GM19452 (cell line): ENCODE measurements at regions not wholly inside any gene's neighbourhood (a gene's known extent, or its start where the extent isn't known, plus 50 kb on each side); places are given as distances from the start of the nearest gene placed in this dataset.
"Not testable (repeated sequence)": the region's sequence is repeated elsewhere in the genome, so short reads cannot be mapped to it uniquely, and the experiment has no call there.

Experiments
- ATAC-seq: cut with Tn5 transposase; IDR thresholded peaks from one replicate; pipeline ENCODE4 v1.9.1; 2021; ENCODE audit not compliant: unreplicated experiment

DNA sequence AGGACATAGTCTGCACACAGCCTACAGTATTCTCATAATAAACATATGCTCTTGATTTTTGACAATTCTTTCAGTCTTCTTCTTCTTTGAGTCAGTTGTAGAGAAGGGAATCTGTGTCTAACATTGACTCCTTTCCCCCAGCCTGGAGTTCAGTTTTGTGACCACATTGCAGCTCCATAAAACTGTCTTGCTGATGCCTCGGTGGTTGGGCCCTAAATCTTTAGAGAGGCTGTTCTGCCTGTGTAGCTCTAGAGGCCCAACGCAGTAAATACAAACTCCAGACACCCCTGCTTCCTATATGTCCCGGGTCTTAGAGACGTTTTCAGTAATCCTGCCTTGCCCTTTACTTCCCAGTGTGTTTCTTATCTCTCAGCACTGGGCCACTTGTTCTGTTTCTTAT, 639.5 kb upstream of the AADAT start:
- ATAC-seq = no peak

DNA sequence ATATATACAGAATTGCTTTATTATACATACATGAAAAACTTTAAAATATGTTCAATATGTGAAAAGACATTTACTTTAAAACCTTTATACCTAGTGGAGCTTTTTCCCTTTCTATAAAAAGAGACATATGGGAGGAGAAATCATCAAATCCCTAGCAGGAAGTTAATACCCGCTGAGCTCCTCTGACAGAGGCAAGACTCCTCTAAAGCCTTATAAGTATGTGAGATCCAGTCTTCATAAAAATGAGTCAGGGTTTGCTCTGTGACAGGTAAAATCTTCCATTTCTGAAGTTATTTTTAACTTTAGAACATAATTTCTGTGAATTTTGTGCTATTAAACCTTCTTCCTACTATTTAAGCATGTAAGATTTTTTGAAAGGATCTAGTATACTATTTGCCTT, 634.4 kb upstream of the AADAT start:
- no peak for ATAC-seq

DNA sequence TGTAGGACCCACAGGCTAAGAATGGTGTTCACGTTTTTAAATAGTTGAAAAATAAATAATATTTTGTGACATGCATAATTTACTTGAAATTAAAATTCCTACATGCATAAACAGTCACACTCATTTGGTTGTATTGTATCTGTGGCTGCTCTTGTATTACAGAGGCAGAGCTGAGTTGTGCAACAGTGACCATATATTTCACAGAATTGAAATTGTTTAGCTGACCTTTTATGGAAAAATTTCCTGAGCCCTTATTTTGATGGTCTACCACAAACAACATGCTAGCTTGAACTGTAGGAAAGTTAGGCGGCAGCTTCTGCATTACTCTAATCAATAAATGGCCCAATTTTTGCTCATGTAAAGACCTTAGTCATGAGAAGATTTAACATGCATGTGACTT, 633.4 kb upstream of the AADAT start:
- ATAC-seq = no peak

DNA sequence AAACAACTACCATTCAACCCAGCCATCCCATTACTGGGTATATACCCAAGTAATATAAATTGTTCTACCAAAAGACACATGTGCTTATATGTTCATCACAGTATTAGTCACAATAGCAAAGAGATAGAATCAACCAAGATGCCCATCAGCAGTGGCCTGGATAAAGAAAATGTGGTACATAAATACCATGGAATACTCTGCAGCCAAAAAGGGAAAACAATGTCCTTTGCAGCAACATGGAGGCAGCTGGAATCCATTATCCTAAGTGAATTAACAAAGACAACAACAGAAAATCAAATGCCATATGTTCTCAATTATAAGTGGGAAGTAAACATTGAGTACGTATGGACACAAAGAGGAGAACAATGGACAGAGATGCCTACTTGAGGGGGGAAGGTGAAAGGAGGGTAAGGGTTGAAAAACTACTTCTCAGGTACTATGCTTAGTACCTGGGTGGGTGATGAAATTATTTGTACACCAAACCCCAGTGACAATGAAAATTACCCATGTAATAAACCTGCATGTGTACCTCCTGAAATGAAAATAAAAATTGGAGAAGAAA, 632.1 kb upstream of the AADAT start:
- ATAC-seq = no peak

DNA sequence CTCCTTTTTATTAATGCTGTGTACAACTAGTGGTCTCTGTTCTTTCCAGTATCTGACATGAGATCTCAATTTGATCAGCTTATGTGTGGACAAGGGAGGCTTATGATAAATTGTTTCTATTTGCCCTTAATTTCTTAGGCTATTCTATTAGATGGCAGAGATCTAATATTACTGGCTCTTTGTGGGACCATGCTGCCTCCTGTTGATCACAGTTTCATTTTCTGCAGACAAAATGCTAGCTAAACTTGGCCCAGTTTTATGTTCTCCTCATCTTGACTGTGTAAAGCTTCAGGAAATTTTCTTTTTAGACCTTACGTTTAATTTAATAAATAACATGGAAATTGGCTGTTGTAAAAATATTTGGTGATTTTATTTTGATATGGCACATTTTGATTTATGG, 627.1 kb upstream of the AADAT start:
- no peak for ATAC-seq

DNA sequence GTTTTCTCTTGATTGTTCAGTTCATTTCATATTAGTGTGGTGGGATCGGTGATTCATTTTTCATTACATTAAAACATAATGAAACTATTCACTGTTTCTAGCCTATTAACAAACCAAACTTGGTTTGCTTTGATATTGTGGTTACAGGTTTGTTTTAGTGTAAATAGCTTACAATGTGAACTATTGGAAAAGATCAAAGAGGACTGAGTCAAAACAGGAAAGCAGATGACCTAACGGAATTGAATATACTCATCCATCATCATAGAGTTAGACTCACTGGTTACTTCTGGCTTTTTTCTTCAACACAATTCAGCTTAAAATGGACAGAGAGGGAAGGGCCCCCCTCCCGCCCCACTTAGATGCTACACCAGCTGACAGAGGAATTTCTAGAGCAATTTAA, 616.2 kb upstream of the AADAT start:
- ATAC-seq = no peak

DNA sequence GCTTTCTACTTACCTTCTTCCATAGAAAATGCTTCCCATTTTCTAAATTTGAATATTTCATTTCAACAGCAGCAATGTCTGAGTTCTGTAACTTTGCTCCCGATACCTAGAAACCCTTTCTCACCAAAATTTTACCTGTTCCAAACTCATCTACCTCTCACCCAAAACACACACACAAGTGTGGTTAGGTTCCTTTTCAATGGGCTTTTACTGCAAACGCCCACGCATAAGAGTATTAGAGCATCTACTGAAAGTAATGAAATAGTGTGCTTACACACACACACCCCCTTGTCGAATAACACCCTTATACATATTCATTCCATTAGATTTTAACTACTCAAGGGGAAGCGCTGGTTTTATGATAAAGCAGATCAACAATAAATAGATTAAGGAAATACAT, 610.3 kb upstream of the AADAT start:
- no peak for ATAC-seq

DNA sequence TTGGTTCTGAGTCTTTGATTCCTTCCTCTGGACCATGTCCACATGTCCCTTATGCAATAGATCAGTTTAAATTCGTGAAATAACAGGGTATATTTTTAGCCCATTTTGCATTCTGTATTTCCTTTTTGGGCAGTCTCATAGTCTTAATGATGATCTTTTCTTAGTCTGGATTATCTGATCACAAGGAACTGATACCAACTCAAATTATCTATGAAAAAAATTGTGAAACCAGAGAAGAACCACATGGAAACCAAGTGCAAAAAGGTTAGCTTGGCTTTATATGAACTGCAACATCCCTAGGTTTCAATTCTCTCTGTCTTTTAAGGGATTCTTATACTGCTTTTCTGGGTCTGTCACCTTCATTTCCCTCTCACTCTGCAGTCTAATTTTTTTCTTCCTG, 608.6 kb upstream of the AADAT start:
- ATAC-seq = peak; percentile 62

DNA sequence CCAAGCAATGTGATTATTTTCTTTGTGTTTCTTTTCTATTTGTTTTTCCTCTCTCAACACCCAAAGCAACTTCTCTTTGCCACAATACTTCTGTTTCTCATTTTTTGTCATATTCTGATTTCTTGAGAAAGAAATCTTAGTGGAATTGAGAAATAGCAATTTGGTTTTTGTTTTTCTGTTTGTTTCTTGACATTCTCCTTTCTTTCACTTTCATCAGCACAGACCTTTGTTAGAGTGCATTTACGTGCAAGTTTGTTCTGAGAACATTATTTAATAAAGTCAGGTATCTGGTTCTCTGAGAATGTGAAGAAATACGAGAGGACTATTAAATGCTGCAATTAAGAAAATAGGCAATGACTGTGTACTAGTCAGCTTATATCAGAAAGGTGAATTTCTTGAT, 608.1 kb upstream of the AADAT start:
- ATAC-seq = peak; percentile 37

DNA sequence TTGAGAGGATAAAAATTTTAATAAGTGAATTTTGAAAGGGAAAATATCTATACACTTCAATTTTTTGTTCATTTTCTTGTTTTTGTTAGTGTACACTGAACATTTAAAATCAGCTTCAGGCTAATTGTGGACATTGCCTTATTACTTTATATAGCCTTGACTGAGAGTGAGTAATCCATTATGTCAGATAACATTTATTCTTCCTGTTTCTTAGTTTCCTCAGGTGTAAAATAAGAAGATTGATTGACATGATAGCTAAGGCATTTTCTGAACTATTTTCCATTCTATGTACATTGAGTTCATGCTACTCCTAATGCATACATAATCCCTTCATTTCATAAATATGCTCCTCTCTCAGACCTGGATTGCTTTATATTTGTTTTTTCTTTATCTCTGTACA, 607.3 kb upstream of the AADAT start:
- ATAC-seq = no peak

DNA sequence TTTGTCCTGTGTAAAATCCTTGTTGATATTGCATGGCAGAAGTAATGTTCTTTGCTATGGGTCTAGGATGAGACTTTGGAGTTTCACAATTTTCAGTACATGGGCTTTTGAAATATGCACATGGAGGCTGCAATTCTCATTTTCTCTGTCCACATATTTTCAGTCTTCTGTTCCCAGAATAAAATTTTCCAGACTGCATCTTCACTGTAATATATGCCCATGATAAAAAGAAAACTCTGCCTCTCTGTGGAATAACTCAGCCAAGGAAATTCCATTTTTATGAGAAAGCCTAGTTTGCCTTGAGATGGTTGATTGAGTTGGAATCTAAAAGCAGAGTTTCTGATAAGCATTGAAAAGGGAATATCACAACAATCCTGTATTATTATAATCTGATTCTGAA, 601.4 kb upstream of the AADAT start:
- no peak for ATAC-seq

DNA sequence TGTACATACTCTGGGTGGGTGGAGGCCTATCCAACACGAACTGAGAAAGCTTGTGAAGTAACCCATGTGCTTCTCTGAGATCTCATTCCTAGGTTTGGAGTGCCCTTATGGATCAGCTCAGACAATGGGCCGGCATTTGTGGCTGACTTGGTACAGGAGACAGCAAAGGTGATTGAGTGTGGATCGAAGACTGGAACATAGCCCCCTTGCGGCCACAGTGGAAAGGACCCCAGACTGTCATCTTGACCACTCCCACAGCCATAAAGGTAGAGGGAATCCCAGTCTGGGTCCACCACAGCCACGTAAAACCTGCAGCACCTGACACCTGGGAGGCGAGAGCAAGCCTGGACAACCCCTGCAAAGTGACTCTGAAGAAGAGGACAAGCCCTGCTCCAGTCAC, 598.0 kb upstream of the AADAT start:
- no peak for ATAC-seq

DNA sequence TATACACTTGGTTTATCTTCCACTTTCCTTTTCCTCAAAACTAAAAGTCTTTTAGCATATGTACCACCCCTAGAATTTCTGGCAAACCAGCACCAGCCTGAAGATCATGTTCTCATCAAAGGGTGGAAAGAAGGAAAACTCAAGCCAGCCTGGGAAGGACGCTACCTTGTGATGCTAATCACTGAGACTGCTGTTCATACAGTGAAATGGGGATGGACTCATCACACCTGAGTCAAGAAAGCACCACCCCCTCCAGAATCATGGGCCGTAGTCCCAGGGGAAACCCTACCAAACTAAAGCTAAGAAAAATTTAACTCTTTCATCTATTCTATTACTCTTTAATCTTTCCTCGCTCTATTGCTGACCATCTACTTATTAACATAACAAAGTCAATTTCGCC, 595.9 kb upstream of the AADAT start:
- ATAC-seq = not testable (repeated sequence)

DNA sequence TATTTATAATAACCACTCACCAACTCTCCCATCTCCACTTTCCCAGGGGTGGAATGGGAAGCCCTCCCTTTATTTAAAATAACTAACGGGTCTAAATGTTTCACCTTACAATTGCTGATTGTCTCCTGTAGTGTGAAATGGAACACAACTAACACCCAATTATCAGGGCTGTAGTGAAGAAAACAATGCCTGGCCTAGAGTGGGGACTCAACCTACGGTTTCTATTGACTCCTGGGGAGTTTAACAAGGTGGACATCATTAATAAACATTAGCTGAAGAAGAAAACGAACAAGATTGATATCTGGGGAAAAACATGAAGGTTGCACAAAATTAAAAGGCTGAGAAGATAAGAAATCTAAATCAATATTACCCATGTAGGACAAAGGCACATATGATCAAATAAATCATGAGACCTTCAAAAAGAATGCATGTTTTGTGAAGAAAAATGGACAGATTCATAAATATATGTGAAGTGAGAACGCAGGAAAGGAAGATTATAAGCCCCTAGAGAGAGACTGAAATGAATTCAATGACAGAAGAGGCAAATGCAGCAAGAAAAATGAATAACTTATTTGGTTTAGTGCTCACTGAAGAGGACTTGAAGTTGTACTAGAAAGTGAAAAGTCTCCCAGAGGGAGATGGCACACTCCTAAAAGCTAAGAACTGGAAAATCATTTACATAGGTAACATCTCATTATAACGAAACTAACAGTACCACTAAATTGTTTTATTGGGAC, 593.0 kb upstream of the AADAT start:
- no peak for ATAC-seq

DNA sequence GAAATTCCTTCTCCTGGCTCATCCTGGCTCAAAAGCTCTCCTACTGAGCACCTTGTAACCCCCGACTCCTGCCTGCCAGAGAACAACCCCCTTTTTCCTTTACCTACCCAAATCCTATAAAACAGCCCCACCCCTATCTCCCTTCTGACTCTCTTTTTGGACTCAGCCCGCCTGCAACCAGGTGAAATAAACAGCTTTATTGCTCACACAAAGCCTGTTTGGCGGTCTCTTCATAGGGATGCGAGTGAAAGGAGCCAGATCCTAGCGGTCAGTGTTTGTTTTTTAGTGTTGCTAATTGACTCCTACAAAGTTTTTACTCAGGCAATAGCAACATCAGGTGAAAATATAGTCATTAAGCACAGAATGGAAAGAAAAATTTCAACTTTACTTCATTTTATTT, 592.3 kb upstream of the AADAT start:
- not testable (repeated sequence) for ATAC-seq

DNA sequence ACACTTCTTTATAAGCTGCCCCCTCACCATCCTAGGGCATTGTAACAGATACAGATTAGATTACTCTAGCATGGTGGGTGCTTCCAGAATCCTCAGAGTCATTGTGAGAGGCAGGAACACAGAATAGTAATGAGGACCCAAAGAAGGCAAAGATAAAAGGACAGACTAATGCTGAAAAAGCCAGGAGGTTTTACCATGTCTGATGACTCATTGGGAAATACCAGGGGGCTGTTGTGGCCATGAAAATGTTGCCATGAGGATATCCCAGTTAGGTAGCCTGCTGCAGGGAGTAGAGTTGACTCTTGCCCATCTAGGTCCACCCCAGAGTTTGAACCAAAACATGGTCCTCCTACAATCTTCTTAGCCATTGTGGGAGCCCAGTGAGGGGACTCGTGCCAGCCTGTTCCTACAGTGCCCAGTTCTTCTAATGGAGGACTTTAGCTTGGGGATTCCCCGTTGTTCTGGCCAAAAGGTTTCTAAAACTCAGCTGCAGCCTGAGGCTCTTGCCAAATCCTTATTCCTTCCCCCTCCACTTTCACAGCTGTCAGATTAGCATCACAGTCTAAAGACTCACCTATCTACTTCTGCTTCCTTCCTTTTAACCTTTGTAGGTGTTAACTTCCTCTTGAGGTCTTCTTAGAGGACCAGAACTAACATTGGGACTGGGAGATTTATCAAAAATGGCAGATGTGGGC, 586.0 kb upstream of the AADAT start:
- ATAC-seq = no peak

DNA sequence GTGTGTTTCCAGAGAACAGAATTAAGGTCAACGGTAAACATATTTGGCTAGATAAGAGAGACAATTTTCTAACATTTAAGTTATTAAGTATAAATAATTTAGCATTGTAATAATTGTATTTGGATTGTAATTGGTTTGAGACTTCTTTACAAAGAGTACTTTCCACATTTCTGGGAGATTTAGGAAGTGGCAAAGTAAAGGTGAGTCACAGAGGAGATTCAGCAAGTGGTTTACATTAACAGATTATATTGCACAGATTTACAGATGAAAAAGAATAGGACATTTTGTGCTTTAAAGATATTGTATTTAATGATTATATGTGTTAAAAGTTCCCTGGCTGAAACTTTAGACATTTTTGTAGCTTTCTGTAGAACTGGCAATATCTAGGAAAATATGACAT, 584.4 kb upstream of the AADAT start:
- no peak for ATAC-seq

DNA sequence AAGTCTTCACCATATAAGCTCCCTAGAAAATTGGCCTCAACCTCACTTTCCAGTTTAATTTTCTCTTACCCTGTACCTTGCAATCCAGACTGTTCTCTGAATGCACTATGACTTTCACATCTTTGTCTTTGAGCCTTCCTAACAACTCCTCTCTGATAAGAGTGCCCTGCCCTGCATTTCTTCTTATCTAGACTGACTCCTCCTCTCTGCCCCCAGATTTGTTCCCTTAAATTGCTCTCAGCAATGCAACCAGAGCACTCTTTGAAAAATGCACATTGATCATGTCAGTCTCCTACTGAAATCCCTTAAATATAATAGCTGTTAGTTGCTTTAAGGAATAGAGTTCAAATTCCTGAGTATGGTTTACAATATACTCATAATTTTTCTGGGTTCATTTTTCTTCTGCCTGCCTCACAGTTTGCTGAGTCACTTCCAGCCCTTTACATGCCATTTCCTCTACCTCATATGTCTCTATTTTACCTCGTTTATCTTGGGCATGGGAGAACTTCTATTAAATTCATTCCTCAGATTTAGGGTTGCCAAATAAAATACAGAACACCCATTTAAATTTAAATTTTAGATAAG, 582.7 kb upstream of the AADAT start:
- ATAC-seq = no peak

DNA sequence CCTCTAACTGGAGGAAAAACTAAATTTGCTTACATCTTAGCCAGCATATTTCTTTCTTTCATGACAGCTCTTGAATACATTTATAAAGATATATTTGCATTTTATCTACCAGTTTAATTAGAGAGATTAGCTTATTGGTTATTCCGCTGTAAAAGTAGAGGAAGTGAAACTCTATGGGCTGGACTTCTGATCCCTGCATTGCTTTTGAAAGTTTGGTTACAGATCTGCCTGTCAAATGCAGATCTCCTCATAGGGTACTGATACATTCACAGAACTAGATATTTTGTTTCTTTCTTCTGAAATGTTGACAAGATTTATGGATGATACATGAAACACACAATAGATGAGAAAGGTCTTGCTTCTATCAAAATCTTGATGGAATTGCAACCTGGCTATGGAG, 581.4 kb upstream of the AADAT start:
- no peak for ATAC-seq

DNA sequence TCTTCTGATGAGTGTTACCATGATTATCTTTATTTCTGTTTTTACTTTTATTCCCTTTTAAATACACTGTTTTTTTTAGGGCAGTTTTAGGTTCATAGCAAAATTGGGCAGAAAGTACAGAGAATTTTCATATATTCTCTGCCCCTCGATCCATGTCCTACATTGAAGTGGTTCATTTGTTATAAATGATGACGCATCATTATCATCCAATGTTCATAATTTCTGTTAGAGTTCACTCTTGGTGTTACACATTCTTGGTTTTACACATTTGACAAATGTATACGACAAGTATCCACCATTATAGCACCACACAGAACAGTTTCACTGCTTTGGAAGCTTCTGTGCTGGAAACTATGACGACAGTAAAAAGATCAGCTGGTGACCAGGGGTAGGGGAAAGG, 578.1 kb upstream of the AADAT start:
- ATAC-seq = no peak

DNA sequence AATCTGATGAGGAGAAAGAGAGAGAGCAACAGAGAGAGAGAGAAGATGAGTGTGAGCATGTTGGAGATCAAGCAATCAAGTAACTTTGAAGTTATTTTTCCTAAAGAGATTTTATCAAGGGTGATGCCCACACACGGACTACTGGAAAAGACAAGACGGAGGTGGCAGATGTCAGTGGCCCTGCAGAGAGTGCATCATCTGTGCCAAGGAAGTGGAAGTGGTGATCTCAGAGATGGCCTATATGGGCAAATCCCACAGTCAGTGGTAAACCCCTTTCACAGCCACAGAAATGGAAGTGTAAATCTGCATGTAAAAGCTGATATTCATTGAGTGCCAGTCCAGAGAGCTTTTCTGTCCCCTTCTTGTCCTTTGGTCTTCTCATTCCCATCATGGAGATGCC, 577.2 kb upstream of the AADAT start:
- no peak for ATAC-seq

DNA sequence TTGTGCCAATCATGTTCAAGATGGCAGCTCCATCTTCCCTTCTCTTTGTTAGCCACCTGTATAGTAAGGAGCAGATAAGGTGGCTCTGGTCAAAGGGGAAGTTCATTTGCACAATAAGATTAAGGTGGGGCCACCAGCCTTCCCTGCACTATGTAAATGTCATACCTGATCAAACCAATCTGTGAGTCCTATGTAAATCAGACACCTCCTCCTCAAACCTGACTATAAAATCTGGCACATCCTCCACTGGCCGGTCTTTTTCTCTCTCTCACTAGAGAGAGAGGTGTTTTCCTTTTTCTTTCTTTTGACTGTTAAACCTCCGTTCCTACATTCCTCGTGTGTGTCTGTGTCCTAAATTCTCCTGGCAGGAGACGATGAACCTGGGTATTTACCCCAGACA, 572.5 kb upstream of the AADAT start:
- ATAC-seq = no peak
